ENCODE measurements at regions not wholly inside any gene's neighbourhood (a gene's known extent, or its start where the extent isn't known, plus 50 kb on each side); places are given as distances from the start of the nearest gene placed in this dataset.

GRCh38 chr2:53021292-53021691 lies 746.3 kb upstream of the CHAC2 start:
- DNase-seq: no peak

GRCh38 chr2:53018825-53019425 lies 748.7 kb upstream of the CHAC2 start:
- DNase-seq: no peak

- no peak for DNase-seq
Measured at GRCh38 chr2:53006980-53007379, 760.6 kb upstream of the CHAC2 start.

- no peak for DNase-seq
Measured at GRCh38 chr2:53004413-53004812, 763.2 kb upstream of the CHAC2 start.

GRCh38 chr2:52995424-52995823 lies 772.2 kb upstream of the CHAC2 start:
- DNase-seq: no peak

GRCh38 chr2:52976143-52976949 lies 791.3 kb upstream of the CHAC2 start:
- DNase-seq: peak; percentile 44

- DNase-seq: no peak
Measured at GRCh38 chr2:52974127-52974526, 793.5 kb upstream of the CHAC2 start.

- no peak for DNase-seq
Measured at GRCh38 chr2:52970642-52971041, 797.0 kb upstream of the CHAC2 start.

- DNase-seq: no peak
Measured at GRCh38 chr2:52968043-52968442, 799.6 kb upstream of the CHAC2 start.

- no peak for DNase-seq
Measured at GRCh38 chr2:52964916-52965530, 802.6 kb upstream of the CHAC2 start.

GRCh38 chr2:52961403-52961802 lies 806.2 kb upstream of the CHAC2 start:
- DNase-seq: no peak

GRCh38 chr2:52960881-52961280 lies 806.7 kb upstream of the CHAC2 start:
- DNase-seq: no peak

- DNase-seq: no peak
Measured at GRCh38 chr2:52959801-52960200, 807.8 kb upstream of the CHAC2 start.

- DNase-seq: no peak
Measured at GRCh38 chr2:52956766-52957165, 810.8 kb upstream of the CHAC2 start.

GRCh38 chr2:52956118-52956517 lies 811.5 kb upstream of the CHAC2 start:
- DNase-seq: no peak

GRCh38 chr2:52955079-52955478 lies 812.5 kb upstream of the CHAC2 start:
- DNase-seq: no peak

- DNase-seq: no peak
Measured at GRCh38 chr2:52940101-52940500, 827.5 kb upstream of the CHAC2 start.

- DNase-seq: no peak
Measured at GRCh38 chr2:52939250-52939649, 828.4 kb upstream of the CHAC2 start.

GRCh38 chr2:52936029-52936428 lies 831.6 kb upstream of the CHAC2 start:
- DNase-seq: no peak

GRCh38 chr2:52934920-52935640 lies 832.5 kb upstream of the CHAC2 start:
- no peak for DNase-seq

- peak; percentile 40 for DNase-seq
Measured at GRCh38 chr2:52934323-52934898, 833.2 kb upstream of the CHAC2 start.

GRCh38 chr2:52933878-52934277 lies 833.7 kb upstream of the CHAC2 start:
- no peak for DNase-seq

- no peak for DNase-seq
Measured at GRCh38 chr2:52931660-52932059, 835.9 kb upstream of the CHAC2 start.
